NOMO-1 treated with DMSO at 0.1 percent for 48 hours (cell line): ENCODE measurements at regions not wholly inside any gene's neighbourhood (a gene's known extent, or its start where the extent isn't known, plus 50 kb on each side); places are given as distances from the start of the nearest gene placed in this dataset.

Experiments used
- DNase-seq: peaks from one replicate; lab custom pipeline; 2025; ENCODE audit not compliant: unreplicated experiment; lab: John Stamatoyannopoulos, UW

- DNase-seq = no peak
Measured at GRCh38 chr16:50996166-50996829, 154.8 kb downstream of the SALL1 start.

DNA sequence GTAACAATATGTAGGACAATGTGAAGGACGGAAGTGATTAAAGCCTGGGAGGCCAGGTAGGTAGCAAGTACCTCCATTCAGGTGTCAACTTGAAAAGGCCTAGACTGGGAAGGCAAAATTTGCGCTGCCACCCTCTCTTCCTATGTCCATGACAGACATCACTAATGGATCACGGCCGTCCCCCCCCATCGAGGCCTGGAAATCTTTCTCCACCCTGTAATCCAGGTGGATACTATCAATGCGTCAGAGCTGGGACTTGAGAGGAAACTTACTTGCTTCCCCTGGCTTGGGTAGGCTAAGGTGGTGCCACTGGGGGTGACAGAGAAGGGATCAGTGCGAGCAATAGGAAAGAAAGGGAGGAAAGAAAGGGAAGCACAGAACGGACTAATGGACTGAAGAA lies 156.1 kb downstream of the SALL1 start:
- no peak for DNase-seq

- no peak for DNase-seq
Measured at GRCh38 chr16:50992350-50993032, 158.6 kb downstream of the SALL1 start.

GRCh38 chr16:50991436-50991835 lies 159.6 kb downstream of the SALL1 start:
- no peak for DNase-seq

GRCh38 chr16:50991006-50991405 lies 160.1 kb downstream of the SALL1 start:
- no peak for DNase-seq

DNA sequence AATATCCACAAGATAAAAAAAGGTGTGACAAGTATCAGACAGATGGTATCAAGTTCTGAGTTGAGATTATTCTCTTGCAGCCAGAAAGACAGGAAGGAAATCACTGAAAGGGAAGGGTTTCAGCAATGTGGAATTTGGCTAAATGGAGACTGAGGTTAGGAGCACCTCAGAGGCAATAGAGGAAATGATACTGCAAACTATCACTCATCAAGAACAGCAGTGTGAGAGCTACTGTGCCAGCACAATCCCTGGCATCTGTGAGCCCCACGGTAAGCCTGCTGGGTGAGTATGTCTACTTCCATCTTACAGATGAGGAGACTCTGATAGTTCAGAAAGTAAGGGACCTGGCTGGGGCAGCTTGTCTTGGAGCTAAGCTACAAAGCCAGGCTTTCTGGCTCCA lies 162.0 kb downstream of the SALL1 start:
- peak; percentile 43 for DNase-seq

DNA sequence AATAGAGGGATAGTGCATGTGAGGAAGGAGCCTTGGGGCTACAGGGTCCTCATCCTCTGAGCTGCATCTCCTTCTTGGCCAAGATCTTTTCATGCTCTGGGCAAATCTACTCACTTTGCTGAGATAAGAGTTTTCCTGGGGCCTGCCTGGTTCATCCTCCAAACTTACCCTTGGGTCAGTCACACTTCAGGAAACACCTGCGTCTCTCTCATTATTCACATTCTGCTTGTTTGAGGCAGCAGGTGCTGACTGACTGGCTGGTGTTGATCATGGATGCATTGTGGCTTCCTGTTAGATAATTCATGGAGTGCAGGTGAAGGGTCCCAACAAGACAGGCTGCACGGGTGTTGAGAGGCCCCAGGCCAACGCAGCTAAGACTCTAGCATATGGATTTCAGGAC lies 162.6 kb downstream of the SALL1 start:
- no peak for DNase-seq

- no peak for DNase-seq
Measured at GRCh38 chr16:50986453-50986852, 164.6 kb downstream of the SALL1 start.

GRCh38 chr16:50985733-50986132 lies 165.3 kb downstream of the SALL1 start:
- no peak for DNase-seq

DNA sequence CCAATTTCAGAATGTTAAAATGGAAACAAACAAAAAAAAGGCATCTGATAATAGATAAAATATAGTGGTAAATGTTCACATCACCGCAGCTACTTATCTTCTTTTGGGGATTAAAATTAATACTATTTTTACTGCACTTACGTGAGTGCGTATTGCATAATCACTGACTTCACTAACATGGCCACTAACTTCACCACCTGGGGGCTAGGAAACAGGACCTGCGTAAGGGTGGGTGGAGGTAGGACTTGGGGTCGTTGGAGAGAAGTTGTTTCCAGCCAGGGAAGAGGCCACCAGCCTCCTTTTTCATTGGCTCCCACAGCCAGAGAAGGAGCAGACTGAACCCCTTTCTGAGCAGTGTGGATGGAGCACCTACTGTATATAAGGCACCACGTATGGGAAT lies 166.4 kb downstream of the SALL1 start:
- DNase-seq = no peak

GRCh38 chr16:50982808-50983207 lies 168.3 kb downstream of the SALL1 start:
- DNase-seq = no peak

DNA sequence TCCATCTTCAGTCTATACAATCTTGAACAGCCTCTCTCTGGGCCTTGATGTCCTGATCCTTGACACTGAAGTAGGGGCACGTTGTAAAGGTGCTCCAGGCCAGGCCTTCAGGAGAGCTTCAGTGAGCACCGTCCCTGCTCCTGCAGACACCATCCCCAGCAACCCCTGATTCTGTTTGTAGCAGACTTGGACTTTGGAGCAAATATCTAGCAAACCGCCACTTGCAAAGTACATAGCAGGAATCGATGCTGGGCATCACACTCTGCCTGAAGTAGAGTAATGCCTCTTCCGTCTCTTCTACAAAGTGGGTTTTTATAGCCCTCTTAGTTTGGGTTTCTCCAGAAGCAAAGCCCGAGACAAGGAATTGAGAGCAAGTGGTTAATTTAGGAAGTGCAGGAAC lies 169.1 kb downstream of the SALL1 start:
- DNase-seq = no peak

DNA sequence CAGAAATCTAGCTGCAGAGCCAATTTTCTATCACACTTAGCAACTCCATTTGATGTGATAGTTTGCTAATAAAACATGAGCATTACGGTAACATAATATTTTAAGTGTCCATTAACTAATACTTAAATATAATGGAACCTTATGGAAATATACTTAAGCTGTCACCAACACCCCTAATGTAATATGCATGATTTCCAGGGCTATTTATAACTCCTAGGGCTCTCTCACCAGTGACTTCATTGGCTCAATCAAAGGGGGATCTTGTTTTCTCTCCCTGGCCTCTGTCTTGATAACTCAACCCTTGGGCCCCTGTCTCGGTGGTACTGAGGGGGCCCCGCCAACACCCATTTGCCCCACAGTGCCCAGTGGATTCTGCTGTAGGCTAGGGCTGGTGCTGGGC lies 170.4 kb downstream of the SALL1 start:
- no peak for DNase-seq

- no peak for DNase-seq
Measured at GRCh38 chr16:50979806-50980620, 171.1 kb downstream of the SALL1 start.

DNA sequence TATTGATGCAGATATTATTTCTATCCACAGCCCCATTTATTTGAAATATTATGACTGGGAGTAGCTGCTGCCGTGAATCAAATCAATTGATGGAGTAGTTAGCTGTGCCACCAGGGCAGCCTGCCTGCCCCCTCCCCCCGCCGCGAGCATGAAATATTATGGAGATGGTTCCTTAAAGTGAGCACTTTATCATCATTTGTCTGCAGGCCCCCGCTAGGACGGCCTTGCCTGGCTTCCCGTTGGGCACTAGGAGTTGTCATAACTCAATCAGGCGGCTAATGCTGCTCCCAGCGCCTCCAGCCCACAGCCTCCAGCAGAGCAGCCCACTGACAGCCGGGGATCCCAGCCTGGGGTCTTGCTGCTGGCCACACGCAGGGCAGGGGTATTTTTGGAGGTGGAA lies 173.9 kb downstream of the SALL1 start:
- DNase-seq = no peak

DNA sequence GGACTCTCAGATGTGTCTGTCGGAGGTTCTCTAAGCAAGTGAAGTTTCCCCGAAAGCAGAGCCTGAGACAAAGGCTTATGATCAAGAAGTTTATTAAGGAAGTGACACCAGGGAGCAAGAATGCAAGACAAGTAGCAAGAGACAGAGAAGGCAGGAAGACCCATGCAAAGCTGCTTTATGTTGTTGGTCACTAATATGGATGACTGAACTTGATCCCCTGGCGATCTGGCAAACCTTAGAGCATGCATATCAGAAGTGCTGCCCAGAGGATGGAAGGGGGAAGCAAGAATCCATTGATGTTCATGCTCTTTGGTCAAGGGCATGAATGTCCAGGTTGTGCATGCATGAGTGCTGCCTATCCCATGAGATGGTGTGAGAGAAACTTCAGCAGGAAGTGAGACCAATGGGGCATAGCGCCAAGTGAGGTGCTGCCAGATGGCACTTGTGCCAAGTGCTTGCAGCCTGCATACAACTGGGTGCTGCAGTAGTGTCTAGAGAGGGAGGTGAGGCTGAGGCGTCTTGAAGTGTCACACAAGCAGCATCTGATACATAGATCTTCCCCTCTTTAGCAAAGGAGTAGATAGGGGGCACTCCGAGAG lies 176.5 kb downstream of the SALL1 start:
- no peak for DNase-seq

DNA sequence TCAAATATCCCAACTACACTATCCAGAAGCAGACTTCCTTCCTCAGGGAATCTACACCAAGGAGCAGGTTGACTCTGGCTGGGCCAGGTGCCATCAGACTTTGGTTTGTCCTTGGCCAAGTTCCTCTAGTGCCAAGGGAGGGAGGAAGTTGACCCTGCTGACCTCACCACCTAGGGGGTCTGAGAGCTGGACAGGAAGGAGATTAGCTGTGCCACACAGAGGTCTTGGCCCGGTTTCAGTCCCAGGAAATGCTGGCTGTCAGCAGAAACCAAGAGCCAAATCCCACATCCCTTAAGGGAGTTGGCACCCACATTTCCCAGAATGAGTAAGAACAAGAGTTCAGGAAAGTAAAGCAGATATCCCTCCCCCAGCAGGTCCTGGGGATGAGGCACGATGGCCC lies 178.2 kb downstream of the SALL1 start:
- DNase-seq = no peak

GRCh38 chr16:50970281-50970680 lies 180.8 kb downstream of the SALL1 start:
- DNase-seq = no peak

DNA sequence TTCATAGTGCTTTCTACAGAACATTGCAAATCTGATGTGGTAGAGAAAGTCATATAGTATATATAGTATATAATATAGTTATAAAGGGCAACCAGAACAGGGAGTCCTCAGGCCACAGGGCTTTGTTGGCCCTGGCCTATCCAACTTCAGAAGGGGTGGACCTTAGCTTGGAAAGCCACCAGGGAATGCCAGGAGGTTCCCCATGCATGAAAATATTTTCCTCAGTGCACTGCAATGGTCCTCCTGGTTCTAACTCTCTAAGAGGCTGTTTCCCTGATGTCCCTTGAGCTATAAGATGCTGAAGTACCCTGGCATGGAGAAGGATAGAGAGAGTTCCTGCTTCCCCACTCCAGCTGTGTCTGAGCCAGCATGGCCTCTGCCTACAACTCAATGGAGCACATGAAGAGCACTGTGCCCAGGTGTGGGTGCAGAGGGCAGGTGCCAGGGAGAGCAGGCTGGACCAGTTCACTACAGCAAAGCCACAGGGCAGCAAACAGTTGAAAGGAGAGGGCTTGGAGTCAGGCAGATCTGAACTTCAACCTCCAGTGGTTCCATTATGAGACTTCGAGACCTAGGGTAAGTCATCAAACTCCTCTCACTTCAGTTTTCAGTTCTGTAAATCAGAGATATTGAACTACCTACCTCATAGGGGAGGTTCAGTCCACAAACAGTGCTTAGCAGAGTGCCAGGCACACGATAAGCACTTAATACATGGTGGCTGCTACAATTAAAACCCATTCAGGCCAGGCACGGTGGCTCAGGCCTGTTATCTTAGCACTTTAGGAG lies 183.1 kb downstream of the SALL1 start:
- no peak for DNase-seq

DNA sequence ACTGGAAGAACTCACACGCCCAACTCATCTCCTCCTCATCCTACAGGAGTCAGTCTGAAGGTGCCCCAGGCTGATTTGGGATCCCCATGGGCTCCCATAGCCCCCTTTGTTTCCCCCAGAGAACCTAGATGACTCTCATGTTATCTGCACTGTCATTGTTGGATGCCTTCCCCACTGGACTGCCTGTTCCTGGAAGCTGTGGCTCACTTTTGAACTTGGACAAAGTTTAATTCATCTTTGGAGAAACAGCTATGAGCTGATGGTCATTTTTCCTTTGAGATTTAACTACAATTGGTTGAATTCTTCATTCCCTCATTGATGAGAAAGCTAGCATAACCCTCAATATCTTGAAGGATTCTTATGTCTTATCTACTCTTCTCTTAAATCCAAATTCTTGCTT lies 186.6 kb downstream of the SALL1 start:
- DNase-seq = no peak

GRCh38 chr16:50961952-50962351 lies 189.1 kb downstream of the SALL1 start:
- no peak for DNase-seq
